NCI-H774 (cell line): ENCODE measurements at regions not wholly inside any gene's neighbourhood (a gene's known extent, or its start where the extent isn't known, plus 50 kb on each side); places are given as distances from the start of the nearest gene placed in this dataset.
A peak's percentile ranks its signal among the peaks of the same experiment; 100 is the strongest.

Experiments
- DNase-seq: peaks from one replicate; lab custom pipeline; 2025; lab: John Stamatoyannopoulos, UW

GRCh38 chr6:79864421-79864820, 82.9 kb downstream of the ELOVL4 start:
- DNase-seq: no peak

- peak; percentile 20 for DNase-seq
These were observed 83.4 kb downstream of the ELOVL4 start for GRCh38 chr6:79864001-79864400.

- no peak for DNase-seq
These were observed 83.8 kb downstream of the ELOVL4 start for GRCh38 chr6:79863566-79863965.

GRCh38 chr6:79862711-79863110, 84.6 kb downstream of the ELOVL4 start:
- DNase-seq: no peak

- DNase-seq: no peak
These were observed 85.2 kb downstream of the ELOVL4 start for GRCh38 chr6:79862126-79862525.

GRCh38 chr6:79861023-79861422, 86.3 kb downstream of the ELOVL4 start:
- no peak for DNase-seq

- no peak for DNase-seq
These were observed 99.9 kb downstream of the ELOVL4 start for GRCh38 chr6:79847426-79847825.

GRCh38 chr6:79842376-79843040, 104.8 kb downstream of the ELOVL4 start:
- DNase-seq: no peak

- DNase-seq: no peak
These were observed 105.6 kb downstream of the ELOVL4 start for GRCh38 chr6:79841577-79842375.

- DNase-seq: no peak
These were observed 108.5 kb downstream of the ELOVL4 start for GRCh38 chr6:79838851-79839250.

GRCh38 chr6:79833964-79834284, 113.4 kb downstream of the ELOVL4 start:
- no peak for DNase-seq

- no peak for DNase-seq
These were observed 113.9 kb downstream of the ELOVL4 start for GRCh38 chr6:79833264-79833963.

GRCh38 chr6:79832723-79833122, 114.6 kb downstream of the ELOVL4 start:
- no peak for DNase-seq

- no peak for DNase-seq
These were observed 123.2 kb downstream of the ELOVL4 start for GRCh38 chr6:79824202-79824601.

- no peak for DNase-seq
These were observed 125.5 kb downstream of the ELOVL4 start for GRCh38 chr6:79821859-79822258.

GRCh38 chr6:79818471-79818870, 128.9 kb downstream of the ELOVL4 start:
- DNase-seq: no peak

- DNase-seq: no peak
These were observed 132.4 kb downstream of the ELOVL4 start for GRCh38 chr6:79814940-79815339.

- DNase-seq: peak; percentile 83
These were observed 133.3 kb downstream of the ELOVL4 start for GRCh38 chr6:79813854-79814709.

GRCh38 chr6:79813143-79813850, 134.1 kb downstream of the ELOVL4 start:
- DNase-seq: no peak

GRCh38 chr6:79812195-79812594, 135.2 kb downstream of the ELOVL4 start:
- no peak for DNase-seq

GRCh38 chr6:79810871-79811270, 136.5 kb downstream of the ELOVL4 start:
- DNase-seq: peak; percentile 78
